Lung (tissue), 11 donors: ENCODE measurements at regions not wholly inside any gene's neighbourhood (a gene's known extent, or its start where the extent isn't known, plus 50 kb on each side); places are given as distances from the start of the nearest gene placed in this dataset.

Source experiments
- ATAC-seq: fragments of 200-7000 bp; cut with Tn5 transposase; one replicate; pipeline ENCODE4 v1.9.1; 2020; ENCODE audit warnings: moderate number of reproducible peaks; ENCODE audit not compliant: insufficient read depth, low FRiP score
- DNase-seq, 3 donors: peaks; one replicate each; pipeline ENCODE4 v3.0.0-alpha.2; 2013 to 2017
- H3K27ac ChIP-seq, 2 donors: one replicate each; pipeline ENCODE4 v1.5.1; 2013; ENCODE audit warnings: mild to moderate bottlenecking in 2 of 2, moderate library complexity in 2 of 2, control low read depth in 1 of 2, inconsistent platforms in 1 of 2, low read depth in 1 of 2, low read length in 1 of 2
- H3K27me3 ChIP-seq, 3 donors: one replicate each; pipeline ENCODE4 v1.5.1; 2013; ENCODE audit warnings: low read length in 2 of 3; ENCODE audit not compliant: control insufficient read depth in 3 of 3, insufficient read depth in 3 of 3
- H3K36me3 ChIP-seq, 4 donors: one replicate each; pipeline ENCODE4 v1.5.1; 2013; ENCODE audit warnings: low read length in 4 of 4, mild to moderate bottlenecking in 1 of 4, moderate library complexity in 1 of 4; ENCODE audit not compliant: control insufficient read depth in 4 of 4, insufficient read depth in 4 of 4
- H3K4me1 ChIP-seq, 5 donors: one replicate each; pipeline ENCODE4 v1.5.1; 2013; ENCODE audit warnings: low read length in 5 of 5, mild to moderate bottlenecking in 2 of 5, moderate library complexity in 1 of 5; ENCODE audit not compliant: control insufficient read depth in 5 of 5, insufficient read depth in 5 of 5
- H3K4me3 ChIP-seq: one replicate; pipeline ENCODE4 v1.5.1; 2013; ENCODE audit warnings: mild to moderate bottlenecking, control low read depth, moderate library complexity
- H3K9ac ChIP-seq, 2 donors: one replicate each; pipeline ENCODE4 v1.5.1; 2013; ENCODE audit warnings: low read length in 2 of 2, control low read depth in 1 of 2; ENCODE audit not compliant: insufficient read depth in 1 of 2
- H3K9me3 ChIP-seq, 4 donors: one replicate each; pipeline ENCODE4 v1.5.1; 2013; ENCODE audit warnings: low read length in 3 of 4, mild to moderate bottlenecking in 1 of 4, moderate library complexity in 1 of 4; ENCODE audit not compliant: control insufficient read depth in 4 of 4, insufficient read depth in 3 of 4
- CTCF ChIP-seq: IDR thresholded peaks from 2 replicates; pipeline ENCODE4 v1.5.1; 2012; ENCODE audit warnings: mild to moderate bottlenecking; ENCODE audit errors: control extremely low read depth, extremely low read depth
- WGBS, 2 donors: extraction: QIAGEN DNeasy Blood & Tissue Kit; methylation state at CpG; one replicate each; pipeline ENCODE4 v1.1.7; 2013; 5-methylcytosine and 5-hydroxymethylcytosine counted together
- donor health status: control.
- donor health status: control.
- donor health status: Bipolar disorder and iron deficiency.
- donor health status: healthy.
- donor health status: DM: yes; HTN: yes; CAD: no.

- Histone ChIP-seq H3K27ac (no peak overlapping the region), H3K4me3 (no peak overlapping the region), H3K36me3 (no peaks in the 10 kb centered on the region), H3K4me1 (peaks cover 0 to 2% (median 2%) of the 10 kb centered on the region in 5 donors), H3K27me3 (peaks cover 0 to 9% (median 1%) of the 10 kb centered on the region in 3 donors), H3K9ac (no peak overlapping the region), H3K9me3 (peaks cover 0 to 2% (median 0%) of the 10 kb centered on the region in 4 donors)
- no peak for DNase-seq
- 64 to 67% methylated on average over 1 of the region's 1 CpG for WGBS, 2 donors
- no peak for TF ChIP-seq CTCF
- no peak for ATAC-seq
These were observed 120.3 kb upstream of the RALGAPA2 start for GRCh38 chr20:20832715-20833114.

DNA sequence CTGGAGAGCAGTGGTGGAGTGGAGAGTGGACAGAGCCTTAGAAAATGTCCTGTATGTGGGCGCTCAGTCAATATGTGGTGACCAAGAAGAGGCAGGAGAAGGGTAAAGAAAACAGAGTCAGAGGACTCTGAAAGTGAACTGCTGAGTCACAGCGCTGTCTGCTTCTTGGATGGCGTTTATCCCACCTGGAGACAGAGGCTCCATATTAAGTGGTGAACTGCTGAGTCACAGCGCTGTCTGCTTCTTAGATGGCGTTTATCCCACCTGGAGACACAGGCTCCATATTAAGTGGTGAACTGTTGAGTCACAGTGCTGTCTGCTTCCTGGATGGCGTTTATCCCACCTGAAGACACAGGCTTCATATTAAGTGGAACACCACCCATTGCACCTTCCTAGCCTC lies 119.3 kb upstream of the RALGAPA2 start:
- no peak for TF ChIP-seq CTCF
- Histone ChIP-seq H3K36me3 (no peaks in the 10 kb centered on the region), H3K27me3 (peaks cover 0 to 11% (median 0%) of the 10 kb centered on the region in 3 donors), H3K9ac (no peak overlapping the region), H3K27ac (no peak overlapping the region), H3K9me3 (peaks cover 0 to 2% (median 0%) of the 10 kb centered on the region in 4 donors), H3K4me1 (peaks cover 0 to 2% (median 0%) of the 10 kb centered on the region in 5 donors), H3K4me3 (no peak overlapping the region)
- no peak for ATAC-seq
- no peak for DNase-seq
- 92 to 93% methylated on average over 6 of the region's 6 CpGs for WGBS, 2 donors

DNA sequence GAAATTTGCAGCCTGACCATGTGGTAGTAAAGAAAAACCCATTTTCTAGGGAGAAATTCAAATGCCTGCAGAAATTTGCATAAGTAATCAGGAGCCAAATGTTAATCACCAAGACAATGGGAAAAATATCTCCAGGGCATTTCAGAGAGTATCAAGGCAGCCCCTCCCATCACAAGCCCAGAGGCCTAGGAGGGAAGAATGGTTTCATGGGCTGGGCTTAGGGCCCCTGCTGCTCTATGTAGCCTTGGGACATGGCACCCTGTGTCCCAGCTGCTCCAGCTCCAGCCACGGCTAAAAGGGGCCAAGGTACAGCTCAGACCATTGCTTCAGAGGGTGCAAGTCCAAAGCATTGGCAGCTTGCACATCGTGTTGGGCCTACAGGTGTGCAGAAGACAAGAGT lies 117.2 kb upstream of the RALGAPA2 start:
- Histone ChIP-seq H3K27me3 (peaks cover 0 to 4% (median 0%) of the 10 kb centered on the region in 3 donors), H3K9me3 (peaks cover 0 to 2% (median 0%) of the 10 kb centered on the region in 4 donors), H3K4me3 (no peak overlapping the region), H3K27ac (no peak overlapping the region), H3K36me3 (no peaks in the 10 kb centered on the region), H3K4me1 (peaks cover 0 to 6% (median 2%) of the 10 kb centered on the region in 5 donors), H3K9ac (no peak overlapping the region)
- DNase-seq (no peak), ATAC-seq (no peak)
- TF ChIP-seq CTCF: no peak
- 85 to 92% methylated on average over 2 of the region's 2 CpGs for WGBS, 2 donors

DNA sequence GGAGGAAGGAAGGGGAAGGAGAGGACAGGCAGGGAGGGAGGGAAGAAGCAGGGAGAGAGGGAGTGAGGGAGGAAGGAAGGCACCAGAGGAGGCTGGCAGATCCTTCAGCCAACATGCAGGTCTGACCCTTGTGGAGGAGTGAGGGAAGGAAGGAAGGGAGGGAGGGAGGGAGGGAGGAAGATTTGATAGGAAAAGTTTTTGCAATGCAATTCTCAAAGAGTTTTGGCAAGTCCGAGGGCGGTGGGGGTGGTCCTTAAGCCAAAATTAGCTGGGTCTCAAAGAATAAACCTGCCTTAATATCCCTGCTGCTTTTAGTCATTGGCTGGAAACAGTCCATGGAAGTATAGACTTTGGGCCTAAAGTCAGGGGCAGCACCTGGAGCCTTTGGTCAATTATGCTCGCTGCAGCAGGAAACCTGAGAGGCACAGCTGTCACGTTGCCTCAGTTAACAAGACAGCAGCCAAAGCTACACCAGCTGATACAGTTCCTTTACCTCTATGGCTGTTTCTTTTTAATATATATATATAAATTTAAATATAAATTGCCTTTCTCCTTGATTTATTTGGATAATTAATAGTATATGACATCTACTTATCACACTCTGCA lies 115.7 kb upstream of the RALGAPA2 start:
- TF ChIP-seq CTCF: no peak
- DNase-seq (no peak), ATAC-seq (no peak)
- H3K27ac ChIP-seq: no peak overlapping the region
- H3K9me3 ChIP-seq: peaks cover 0 to 5% (median 0%) of the 10 kb centered on the region in 4 donors
- WGBS, 2 donors: 56 to 91% methylated on average over 4 of the region's 4 CpGs
- peaks cover 0 to 13% (median 4%) of the 10 kb centered on the region in 5 donors for H3K4me1 ChIP-seq
- no peaks in the 10 kb centered on the region for H3K36me3 ChIP-seq
- peaks cover 0 to 4% (median 0%) of the 10 kb centered on the region in 3 donors for H3K27me3 ChIP-seq
- no peak overlapping the region for H3K4me3 ChIP-seq
- no peak overlapping the region for H3K9ac ChIP-seq
